Common myeloid progenitor, CD34-positive (primary cell): ENCODE measurements at regions not wholly inside any gene's neighbourhood (a gene's known extent, or its start where the extent isn't known, plus 50 kb on each side); places are given as distances from the start of the nearest gene placed in this dataset.

Source experiments
- CTCF ChIA-PET: fragments of 350-600 bp; sonication (Branson Sonifier 250); formaldehyde crosslinking; loops from one replicate; lab custom pipeline; 2021; ENCODE audit warnings: antibody characterized with exemption; lab: Charles Lee
- POLR2A ChIA-PET: fragments of 350-600 bp; sonication (Branson Sonifier 250); formaldehyde crosslinking; loops from one replicate; lab custom pipeline; 2021; ENCODE audit warnings: antibody characterized with exemption; lab: Charles Lee
- DNase-seq, 3 donors: peaks; one replicate each; pipeline versions ENCODE4 v3.0.0 to v3.0.0-alpha.2; 2013
- H3K27ac ChIP-seq, 2 experiments: 1 replicate in 1 of 2; 2 replicates in 1 of 2; pipeline ENCODE4 v1.7.0; 2013; ENCODE audit warnings: inconsistent platforms in 2 of 2, low read length in 2 of 2, mild to moderate bottlenecking in 2 of 2, low read depth in 1 of 2, moderate library complexity in 1 of 2; ENCODE audit not compliant: severe bottlenecking in 2 of 2, insufficient read depth in 1 of 2, poor library complexity in 1 of 2
- H3K27me3 ChIP-seq, 5 experiments: replicated peaks in 2 of 5; 1 replicate in 3 of 5; 2 replicates in 2 of 5; pipeline versions ENCODE4 v1.6.1 to v1.7.0; 2013; ENCODE audit warnings: low read length in 4 of 5, mild to moderate bottlenecking in 2 of 5, moderate library complexity in 2 of 5, inconsistent platforms in 1 of 5; ENCODE audit not compliant: insufficient read depth in 5 of 5, control insufficient read depth in 4 of 5
- H3K36me3 ChIP-seq, 4 experiments: 1 replicate in 2 of 4; 2 replicates in 2 of 4; pipeline versions ENCODE4 v1.6.1 to v1.7.0; 2013; ENCODE audit warnings: low read length in 3 of 4, control low read depth in 1 of 4, mild to moderate bottlenecking in 1 of 4; ENCODE audit not compliant: control insufficient read depth in 4 of 4, insufficient read depth in 4 of 4
- H3K4me1 ChIP-seq, 4 experiments: 1 replicate in 3 of 4; 2 replicates in 1 of 4; pipeline versions ENCODE4 v1.6.1 to v1.7.1; 2013; ENCODE audit warnings: low read length in 3 of 4, mild to moderate bottlenecking in 3 of 4, control low read depth in 1 of 4, inconsistent platforms in 1 of 4, moderate library complexity in 1 of 4; ENCODE audit not compliant: control insufficient read depth in 4 of 4, insufficient read depth in 4 of 4; ENCODE audit errors: control extremely low read depth in 1 of 4
- H3K4me3 ChIP-seq, 7 experiments: 1 replicate in 4 of 7; 2 replicates in 3 of 7; pipeline versions ENCODE4 v1.5.1 to v1.7.0; 2013; ENCODE audit warnings: mild to moderate bottlenecking in 7 of 7, low read length in 6 of 7, moderate library complexity in 6 of 7, inconsistent platforms in 2 of 7, low read depth in 2 of 7, control low read depth in 1 of 7; ENCODE audit not compliant: insufficient read depth in 4 of 7, control insufficient read depth in 1 of 7; ENCODE audit errors: extremely low read depth in 1 of 7
- H3K9me3 ChIP-seq, 5 experiments: 1 replicate in 4 of 5; 2 replicates in 1 of 5; pipeline versions ENCODE4 v1.6.1 to v1.7.1; 2013; ENCODE audit warnings: low read length in 4 of 5, mild to moderate bottlenecking in 2 of 5, inconsistent platforms in 1 of 5, low read depth in 1 of 5, moderate library complexity in 1 of 5; ENCODE audit not compliant: control insufficient read depth in 4 of 5, insufficient read depth in 2 of 5; ENCODE audit errors: control extremely low read depth in 1 of 5
- WGBS: methylation state at CpG from one replicate; pipeline ENCODE4 v1.1.5; 2013; ENCODE audit not compliant: insufficient coverage; 5-methylcytosine and 5-hydroxymethylcytosine counted together

DNA sequence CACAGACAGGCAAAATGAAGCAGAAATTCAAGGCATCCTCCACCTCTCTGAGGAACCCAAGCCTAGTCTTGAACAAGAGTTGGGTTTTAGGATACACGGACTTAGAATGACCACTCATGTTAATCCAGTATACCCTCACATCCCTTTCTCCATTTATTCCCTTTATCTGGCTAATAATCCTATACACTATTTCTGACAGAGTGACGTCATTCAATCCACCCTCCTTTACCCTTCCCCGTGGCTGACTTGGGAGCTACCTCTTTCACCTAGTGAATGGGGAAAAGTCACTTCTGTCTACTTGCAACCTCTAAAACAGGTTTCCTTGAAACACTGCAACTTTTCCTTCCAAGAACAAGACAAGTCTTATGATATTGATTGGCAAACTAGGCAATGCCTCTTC is 52.8 kb upstream of the PARVA start:
- Histone ChIP-seq H3K9me3 (no peaks in the 10 kb centered on the region), H3K27me3 (peaks cover 0 to 5% (median 0%) of the 10 kb centered on the region in 5 experiments), H3K27ac (no peak overlapping the region), H3K4me3 (no peak overlapping the region), H3K36me3 (no peaks in the 10 kb centered on the region), H3K4me1 (peaks cover 0 to under 1% (median 0%) of the 10 kb centered on the region in 4 experiments)
- ChIA-PET CTCF (no interaction called here), POLR2A (no interaction called here)
- DNase-seq, result no peak
- WGBS, result 82% methylated on average over 3 of the region's 3 CpGs
